Endothelial cell of umbilical vein (primary cell): ENCODE measurements at regions not wholly inside any gene's neighbourhood (a gene's known extent, or its start where the extent isn't known, plus 50 kb on each side); places are given as distances from the start of the nearest gene placed in this dataset.

Experiments
- BruUV-seq: library from RNA; stranded (reverse); fragments of 400-500 nt; replicated peaks from 2 replicates; lab custom pipeline; 2021; lab: Mats Ljungman, UMichigan
- CTCF ChIA-PET: fragments of 300-600, 350-600 bp; sonication (Branson Sonifier 250); formaldehyde crosslinking; loops from one replicate; lab custom pipeline; 2021; ENCODE audit warnings: antibody characterized with exemption, inconsistent platforms; lab: Charles Lee
- POLR2A ChIA-PET: fragments of 300-600, 350-600 bp; sonication (Branson Sonifier 250); formaldehyde crosslinking; loops from one replicate; lab custom pipeline; 2021; ENCODE audit warnings: antibody characterized with exemption, inconsistent platforms; lab: Charles Lee
- DNase-seq: peaks from one replicate; pipeline ENCODE4 v3.0.0-alpha.2; 2011; ENCODE audit warnings: low read depth, low spot score
- FAIRE-seq: peaks from 2 replicates; lab custom pipeline; 2011; peaks lifted over from hg19 to GRCh38; lab: Jason Lieb, UNC
- H2AFZ ChIP-seq: 2 replicates; pipeline ENCODE4 v1.6.0; 2012; ENCODE audit warnings: low read depth, low read length, control low read depth, inconsistent platforms
- H3K27ac ChIP-seq: 2 replicates; pipeline ENCODE4 v1.5.1; 2011; ENCODE audit warnings: low read depth, mild to moderate bottlenecking, control low read depth, low read length, moderate library complexity; ENCODE audit not compliant: insufficient read depth
- H3K27me3 ChIP-seq, 2 experiments: 2 replicates each; pipeline versions ENCODE4 v1.6.0 to v1.6.1; 2011; ENCODE audit warnings: low read length in 2 of 2, mixed read lengths in 1 of 2; ENCODE audit not compliant: control insufficient read depth in 2 of 2, insufficient read depth in 2 of 2
- H3K36me3 ChIP-seq, 2 experiments: 2 replicates in 1 of 2; 3 replicates in 1 of 2; pipeline ENCODE4 v1.5.1; 2011; ENCODE audit warnings: low read length in 2 of 2, mild to moderate bottlenecking in 1 of 2, moderate library complexity in 1 of 2; ENCODE audit not compliant: control insufficient read depth in 2 of 2, insufficient read depth in 2 of 2; ENCODE audit errors: extremely low read depth in 1 of 2
- H3K4me1 ChIP-seq: 3 replicates; pipeline ENCODE4 v1.5.1; 2011; ENCODE audit warnings: mild to moderate bottlenecking, low read length; ENCODE audit not compliant: control insufficient read depth, insufficient read depth; ENCODE audit errors: extremely low read depth
- H3K4me2 ChIP-seq: 2 replicates; pipeline ENCODE4 v1.6.1; 2011; ENCODE audit warnings: low read length, control low read depth, mixed read lengths; ENCODE audit not compliant: insufficient read depth
- H3K4me3 ChIP-seq, 3 experiments: fragments of 200-600 bp in 1 of 3; sonication (generic), shearing (Covaris generic) in 1 of 3; replicated peaks in 1 of 3; 2 replicates each; pipeline ENCODE4 v1.5.1; 2011 to 2016; ENCODE audit warnings: control low read depth in 3 of 3, low read length in 3 of 3, mild to moderate bottlenecking in 2 of 3, inconsistent platforms in 1 of 3, low read depth in 1 of 3, moderate library complexity in 1 of 3; ENCODE audit not compliant: insufficient read depth in 1 of 3
- H3K79me2 ChIP-seq: 2 replicates; pipeline ENCODE4 v1.6.0; 2012; ENCODE audit warnings: low read length, inconsistent platforms; ENCODE audit not compliant: control insufficient read depth, insufficient read depth
- H3K9ac ChIP-seq: replicated peaks from 2 replicates; pipeline ENCODE3; 2011; ENCODE audit warnings: low read length, control low read depth; ENCODE audit not compliant: insufficient read depth; ENCODE audit errors: extremely low read depth
- H3K9me1 ChIP-seq: replicated peaks from 3 replicates; pipeline ENCODE4 v1.6.0; 2011; ENCODE audit warnings: mild to moderate bottlenecking, low read length; ENCODE audit not compliant: control insufficient read depth, insufficient read depth; ENCODE audit errors: extremely low read depth
- H3K9me3 ChIP-seq: replicated peaks from 2 replicates; pipeline ENCODE4 v1.5.1; 2012; ENCODE audit warnings: low read length, inconsistent platforms; ENCODE audit not compliant: control insufficient read depth, insufficient read depth
- H4K20me1 ChIP-seq: replicated peaks from 2 replicates; pipeline ENCODE3; 2011; ENCODE audit warnings: mild to moderate bottlenecking, low read length; ENCODE audit not compliant: control insufficient read depth, insufficient read depth; ENCODE audit errors: extremely low read depth
- CTCF ChIP-seq, 2 donors: IDR thresholded peaks; 1 replicate in 1 of 2; 2 replicates in 1 of 2; pipeline ENCODE4 v1.5.1; 2011; ENCODE audit warnings: low read length in 2 of 2, mild to moderate bottlenecking in 2 of 2, moderate library complexity in 2 of 2, control low read depth in 1 of 2, inconsistent platforms in 1 of 2, low read depth in 1 of 2; ENCODE audit not compliant: insufficient read depth in 1 of 2; ENCODE audit errors: extremely low read depth in 1 of 2
- EZH2 ChIP-seq: IDR thresholded peaks from 2 replicates; pipeline ENCODE4 v1.6.1; 2012; ENCODE audit warnings: borderline replicate concordance, low read depth, mild to moderate bottlenecking, moderate library complexity, low read length, inconsistent platforms; ENCODE audit not compliant: severe bottlenecking
- FOS ChIP-seq: IDR thresholded peaks from 2 replicates; pipeline ENCODE4 v1.6.1; 2011; ENCODE audit warnings: mild to moderate bottlenecking, low read length, moderate library complexity, borderline replicate concordance; ENCODE audit not compliant: insufficient read depth
- GATA2 ChIP-seq: IDR thresholded peaks from 2 replicates; pipeline ENCODE4 v1.7.0; 2011; ENCODE audit warnings: low read depth, mild to moderate bottlenecking, moderate library complexity, mixed read lengths, low read length; ENCODE audit not compliant: insufficient read length, insufficient read depth
- JUN ChIP-seq: IDR thresholded peaks from 2 replicates; pipeline ENCODE4 v1.6.1; 2011; ENCODE audit warnings: borderline replicate concordance, low read depth; ENCODE audit not compliant: insufficient read length, insufficient read depth
- MAX ChIP-seq: IDR thresholded peaks from 2 replicates; pipeline ENCODE4 v1.6.1; 2011; ENCODE audit not compliant: insufficient read depth, insufficient read length
- MYC ChIP-seq: IDR thresholded peaks from one replicate; pipeline ENCODE4 v1.6.1; 2011; ENCODE audit warnings: mild to moderate bottlenecking, low read depth, low read length
- POLR2A ChIP-seq: IDR thresholded peaks from 2 replicates; pipeline ENCODE4 v1.6.1; 2012; ENCODE audit warnings: low read depth, mild to moderate bottlenecking, control low read depth, low read length
- POLR2AphosphoS5 ChIP-seq: IDR thresholded peaks from 2 replicates; pipeline ENCODE4 v1.6.1; 2012; ENCODE audit warnings: low read depth, mild to moderate bottlenecking, control low read depth, low read length, moderate library complexity; ENCODE audit not compliant: insufficient read depth
- dilution Hi-C: fragments of 300-500 bp; cut with MboI; formaldehyde crosslinking; loops from one replicate; pipeline ENCODE4 v1.15.0; 2019; ENCODE audit warnings: low sequenced_read_pairs; ENCODE audit not compliant: extremely low pct_ligation_motif_present
- intact Hi-C: fragments of 100-400 bp; cut with micrococcal nuclease; formaldehyde crosslinking; loops from one replicate; pipeline ENCODE4 v1.10.0; 2022

GRCh38 chrY:15229056-15229455, 704.7 kb downstream of the NLGN4Y start:
- ChIA-PET CTCF (no interaction called here), POLR2A (no interaction called here)
- dilution Hi-C loops (no loop called here), intact Hi-C loops (no loop called here)
- no peak overlapping the region for H3K4me3 ChIP-seq
- TF ChIP-seq CTCF (IDR thresholded peaks at IDR 0.05; ENCODE audit: extremely low read depth in 1 of 2, insufficient read depth in 1 of 2, low read depth in 1 of 2, low read length in 2 of 2) (no peak), GATA2 (no peak), FOS (no peak)
- no peaks in the 10 kb centered on the region for H3K4me1 ChIP-seq
- no peak overlapping the region for H3K27ac ChIP-seq
- no peaks in the 10 kb centered on the region for H3K27me3 ChIP-seq
- H3K9me1 ChIP-seq: no peaks in the 10 kb centered on the region
- FAIRE-seq (no peak), DNase-seq (no peak)
- no peaks in the 10 kb centered on the region for H3K9me3 ChIP-seq
- no peak overlapping the region for H2AFZ ChIP-seq
- no TSS peak for BruUV-seq
- H3K9ac ChIP-seq: no peak overlapping the region
- H4K20me1 ChIP-seq: no peaks in the 10 kb centered on the region
- H3K36me3 ChIP-seq: no peaks in the 10 kb centered on the region
- H3K79me2 ChIP-seq: no peaks in the 10 kb centered on the region
- H3K4me2 ChIP-seq: no peak overlapping the region

GRCh38 chrY:15239596-15240132, 715.3 kb downstream of the NLGN4Y start:
- intact Hi-C loops (no loop called here), dilution Hi-C loops (no loop called here)
- Histone ChIP-seq H3K79me2 (no peaks in the 10 kb centered on the region), H3K4me3 (no peak overlapping the region), H3K9ac (no peak overlapping the region), H3K36me3 (no peaks in the 10 kb centered on the region), H3K4me1 (no peaks in the 10 kb centered on the region), H3K27me3 (no peaks in the 10 kb centered on the region), H2AFZ (no peak overlapping the region), H3K4me2 (no peak overlapping the region), H3K27ac (no peak overlapping the region), H3K9me3 (no peaks in the 10 kb centered on the region), H4K20me1 (no peaks in the 10 kb centered on the region), H3K9me1 (no peaks in the 10 kb centered on the region)
- POLR2A ChIA-PET: no interaction called here
- CTCF ChIA-PET: no interaction called here
- no TSS peak for BruUV-seq
- no peak for TF ChIP-seq CTCF (IDR thresholded peaks at IDR 0.05; ENCODE audit: extremely low read depth in 1 of 2, insufficient read depth in 1 of 2, low read depth in 1 of 2, low read length in 2 of 2)
- no peak for TF ChIP-seq MYC
- TF ChIP-seq FOS: no peak
- TF ChIP-seq JUN: no peak
- no peak for TF ChIP-seq GATA2
- TF ChIP-seq MAX: no peak
- no peak for TF ChIP-seq POLR2A
- no peak for TF ChIP-seq POLR2AphosphoS5
- TF ChIP-seq EZH2: no peak
- DNase-seq (no peak), FAIRE-seq (no peak)
